GM10266 (cell line): ENCODE measurements at regions not wholly inside any gene's neighbourhood (a gene's known extent, or its start where the extent isn't known, plus 50 kb on each side); places are given as distances from the start of the nearest gene placed in this dataset.

Experiments
- DNase-seq: peaks from one replicate; pipeline ENCODE4 v3.0.0; 2012; ENCODE audit errors: extremely low spot score
- TF ChIP-seq, protein P1 (sequence below): IDR thresholded peaks from 2 replicates; pipeline ENCODE4 v1.5.1; 2012; ENCODE audit warnings: mild to moderate bottlenecking, low read depth; ENCODE audit not compliant: control insufficient read depth, insufficient read depth; ENCODE audit errors: missing control alignments

DNA sequence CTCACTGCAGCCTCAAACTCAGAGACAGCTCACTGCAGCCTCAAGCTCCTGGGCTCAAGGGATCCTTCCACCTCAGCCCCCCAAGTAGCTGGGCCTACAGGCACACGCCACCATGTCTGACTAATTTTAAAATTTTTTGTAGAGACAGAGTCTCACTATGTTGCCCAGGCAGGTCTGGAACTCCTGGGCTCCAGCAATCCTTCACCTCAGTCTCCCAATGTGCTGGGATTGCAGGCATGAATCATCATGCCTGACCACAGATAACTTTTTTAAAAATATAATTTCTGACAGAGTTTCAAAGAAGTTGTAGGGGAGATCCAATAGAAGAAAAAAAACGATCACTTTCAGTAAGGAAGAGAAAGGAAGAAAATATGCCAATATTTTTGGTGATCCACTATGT lies 189.7 kb upstream of the CDKN3 start:
- TF ChIP-seq, protein P1, sequence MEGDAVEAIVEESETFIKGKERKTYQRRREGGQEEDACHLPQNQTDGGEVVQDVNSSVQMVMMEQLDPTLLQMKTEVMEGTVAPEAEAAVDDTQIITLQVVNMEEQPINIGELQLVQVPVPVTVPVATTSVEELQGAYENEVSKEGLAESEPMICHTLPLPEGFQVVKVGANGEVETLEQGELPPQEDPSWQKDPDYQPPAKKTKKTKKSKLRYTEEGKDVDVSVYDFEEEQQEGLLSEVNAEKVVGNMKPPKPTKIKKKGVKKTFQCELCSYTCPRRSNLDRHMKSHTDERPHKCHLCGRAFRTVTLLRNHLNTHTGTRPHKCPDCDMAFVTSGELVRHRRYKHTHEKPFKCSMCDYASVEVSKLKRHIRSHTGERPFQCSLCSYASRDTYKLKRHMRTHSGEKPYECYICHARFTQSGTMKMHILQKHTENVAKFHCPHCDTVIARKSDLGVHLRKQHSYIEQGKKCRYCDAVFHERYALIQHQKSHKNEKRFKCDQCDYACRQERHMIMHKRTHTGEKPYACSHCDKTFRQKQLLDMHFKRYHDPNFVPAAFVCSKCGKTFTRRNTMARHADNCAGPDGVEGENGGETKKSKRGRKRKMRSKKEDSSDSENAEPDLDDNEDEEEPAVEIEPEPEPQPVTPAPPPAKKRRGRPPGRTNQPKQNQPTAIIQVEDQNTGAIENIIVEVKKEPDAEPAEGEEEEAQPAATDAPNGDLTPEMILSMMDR = no peak
- DNase-seq = no peak

DNA sequence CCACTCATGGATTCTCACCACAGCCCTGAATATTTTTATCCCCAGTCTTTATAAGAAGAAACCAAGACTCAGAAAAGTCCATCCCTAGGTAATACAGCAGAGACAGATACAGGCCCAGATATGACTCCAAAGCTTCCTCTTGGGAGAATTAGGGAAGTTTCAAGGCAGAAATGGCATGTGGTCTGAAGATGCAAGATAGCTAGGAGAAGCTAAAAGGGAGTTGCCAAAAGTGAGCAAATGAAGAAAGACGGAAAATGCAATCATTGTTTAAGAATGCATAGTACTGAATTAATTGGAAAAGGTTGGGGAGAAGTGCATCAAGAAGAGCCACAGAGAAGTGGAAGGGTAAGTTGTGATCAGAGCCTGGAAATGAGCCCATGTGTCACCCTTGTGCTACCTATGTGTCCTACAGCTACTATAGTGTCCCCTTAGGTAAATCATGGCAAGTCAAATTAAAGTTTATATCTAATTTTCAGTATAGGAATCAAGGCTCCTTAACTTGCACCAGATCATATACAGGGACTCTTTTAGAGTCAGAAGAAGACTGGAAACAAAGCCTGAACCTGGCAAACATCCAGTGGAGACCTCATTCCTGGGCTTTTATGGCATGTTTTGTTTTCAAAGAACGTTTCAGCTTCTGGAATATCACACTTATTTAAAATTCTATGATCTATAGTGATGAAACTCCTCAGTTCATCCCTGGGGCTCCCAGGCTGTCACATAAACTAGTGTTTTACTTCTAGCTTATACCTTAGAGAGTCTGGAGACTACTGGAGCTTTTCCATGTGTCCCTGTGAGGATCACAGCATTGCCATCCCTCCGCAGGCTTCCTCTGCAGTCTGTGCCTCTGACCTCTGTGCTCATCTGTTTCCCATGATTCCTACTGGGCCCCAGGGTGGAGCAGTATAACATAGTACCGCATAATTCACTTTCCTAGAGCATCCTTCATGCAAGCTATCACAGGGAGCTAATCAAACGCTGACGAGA lies 189.0 kb upstream of the CDKN3 start:
- DNase-seq = no peak
- TF ChIP-seq, protein P1 = no peak

DNA sequence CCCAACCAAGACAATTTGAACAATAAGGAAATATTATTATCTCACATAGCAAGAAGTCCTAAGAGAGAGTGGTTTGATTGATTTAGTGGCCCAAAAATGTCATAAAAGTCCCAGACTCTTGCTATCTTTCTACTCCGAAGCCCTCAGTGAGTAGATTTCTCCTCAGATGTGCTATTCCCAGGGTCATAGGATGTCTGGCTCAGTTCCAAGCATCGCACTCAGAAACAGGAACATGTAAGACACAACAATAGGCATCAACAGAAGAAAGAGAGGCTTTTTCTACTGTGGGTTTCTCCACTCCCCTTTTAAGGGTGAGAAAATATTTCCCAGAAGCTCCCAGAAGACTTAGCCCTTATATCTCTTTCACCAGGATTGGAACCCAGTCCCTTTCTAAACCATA lies 188.1 kb upstream of the CDKN3 start:
- TF ChIP-seq, protein P1 = no peak
- DNase-seq = no peak

DNA sequence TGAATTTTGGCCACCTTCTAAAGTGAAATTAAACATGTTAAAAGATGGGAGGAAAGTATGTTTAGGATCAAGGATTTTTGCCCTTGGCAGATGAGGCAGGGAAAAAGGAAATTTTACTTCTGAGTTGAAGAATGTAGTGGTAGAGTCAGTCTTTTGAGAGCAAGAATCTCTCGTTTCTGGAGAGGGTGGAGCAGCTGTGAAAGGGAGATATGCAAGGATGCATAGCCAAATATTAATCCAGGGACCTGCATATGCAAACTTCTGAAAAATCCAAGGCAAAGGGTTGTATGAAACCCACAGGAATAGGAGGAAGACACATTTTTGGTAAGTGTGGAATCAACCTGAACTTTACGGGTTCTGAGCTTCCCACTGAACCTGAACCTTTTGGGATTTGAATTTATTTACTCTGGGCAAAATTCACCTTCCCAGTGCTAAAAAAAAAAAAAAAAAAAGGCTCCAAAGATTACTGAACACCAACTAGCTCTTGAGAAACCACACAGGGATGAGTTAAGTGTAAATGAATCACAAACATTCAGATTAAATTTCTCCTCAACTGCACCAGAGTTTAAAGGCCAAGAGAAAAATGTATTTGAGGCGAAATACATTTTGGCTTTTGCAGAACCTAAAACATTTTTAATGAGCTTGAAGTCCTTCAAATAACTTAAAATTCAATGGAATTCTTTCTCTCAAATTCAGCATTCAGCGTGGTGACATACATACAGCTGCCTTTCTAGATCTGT lies 187.1 kb upstream of the CDKN3 start:
- TF ChIP-seq, protein P1 = no peak
- no peak for DNase-seq

DNA sequence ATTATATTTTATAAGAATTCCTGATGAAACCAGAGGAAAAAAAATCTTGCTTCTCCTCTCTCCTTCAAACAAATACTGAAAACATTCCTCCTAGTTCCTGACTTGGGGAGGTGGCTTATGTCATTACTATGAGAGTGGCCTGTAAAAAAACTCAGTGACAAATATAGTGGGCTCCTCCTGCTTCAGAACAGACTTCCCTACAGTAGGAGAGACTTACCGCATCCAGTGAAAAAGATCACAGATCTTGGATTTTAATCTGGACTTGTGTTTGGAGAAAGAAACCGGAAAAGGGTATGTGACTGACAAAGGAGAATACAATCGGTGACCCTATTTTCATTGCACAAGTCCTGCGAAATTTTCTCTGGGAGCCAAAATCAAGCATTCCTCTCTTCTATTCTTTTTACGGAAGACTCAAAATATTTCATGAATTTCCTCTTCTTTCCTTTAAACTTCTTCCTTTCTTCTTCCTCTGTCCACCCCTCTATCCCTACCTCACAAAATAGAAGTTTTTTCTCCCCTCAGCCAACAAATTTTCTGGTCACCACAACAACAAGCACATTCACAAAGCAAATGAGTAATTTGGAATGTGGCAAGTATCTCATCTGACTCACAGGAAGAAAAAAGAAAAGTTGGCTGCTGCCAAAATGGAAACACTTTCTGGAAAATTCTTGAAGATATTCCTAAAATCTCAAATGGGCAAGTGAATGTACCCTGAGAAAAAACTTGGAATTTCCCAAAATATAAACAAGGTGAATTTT lies 185.1 kb upstream of the CDKN3 start:
- TF ChIP-seq, protein P1 = no peak

DNA sequence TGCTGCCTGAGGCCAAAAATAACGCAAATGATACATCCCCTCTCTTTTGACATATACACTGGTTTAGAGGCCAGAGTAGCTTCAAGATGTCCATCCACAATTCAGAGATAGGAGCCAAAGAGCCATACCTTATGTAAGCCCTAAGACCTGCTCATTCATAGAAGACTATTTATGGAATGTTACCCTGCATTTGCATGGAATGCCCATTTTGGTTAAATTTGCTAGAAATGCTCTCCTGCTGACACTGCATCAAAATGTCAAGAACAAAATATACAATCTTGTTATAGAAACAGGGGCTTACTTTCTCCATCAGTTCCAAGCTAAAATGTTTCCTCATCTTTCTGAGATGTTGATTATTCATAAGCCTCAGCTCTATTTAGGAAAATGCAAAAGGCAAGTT lies 183.3 kb upstream of the CDKN3 start:
- no peak for DNase-seq
- TF ChIP-seq, protein P1 = no peak

More for the DNA sequence above, 185.1 kb upstream of the CDKN3 start:
- DNase-seq = no peak
